Inflammatory macrophage treated with lipopolysaccharide for 1 hour (primary cell): ENCODE measurements at regions not wholly inside any gene's neighbourhood (a gene's known extent, or its start where the extent isn't known, plus 50 kb on each side); places are given as distances from the start of the nearest gene placed in this dataset.
"Not testable (repeated sequence)": the region's sequence is repeated elsewhere in the genome, so short reads cannot be mapped to it uniquely, and the experiment has no call there.

ENCODE experiments used
- DNase-seq, 2 donors: peaks; one replicate each; pipeline ENCODE4 v3.0.0-alpha.2; 2020 to 2022

DNA sequence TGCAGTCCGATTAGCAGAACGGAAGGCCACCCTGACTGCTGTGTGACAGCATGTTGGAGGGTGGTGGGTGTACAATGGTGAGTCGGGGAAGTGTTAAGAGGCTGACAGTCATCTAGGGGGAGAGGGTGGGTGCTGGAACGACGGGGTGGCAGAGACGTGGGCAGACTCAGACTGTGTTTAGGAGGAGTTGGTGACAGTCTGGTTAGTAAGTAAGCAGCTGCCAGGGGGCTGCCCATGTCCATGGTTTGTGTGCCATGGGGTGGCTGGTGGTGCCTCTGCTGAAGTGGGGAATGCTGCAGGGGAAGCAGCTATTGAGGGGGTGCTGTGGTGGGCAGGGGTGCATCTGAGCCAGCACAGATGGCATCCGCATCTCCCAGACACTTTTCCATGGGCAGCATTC is 51.3 kb upstream of the BOD1 start:
- no peak for DNase-seq

DNA sequence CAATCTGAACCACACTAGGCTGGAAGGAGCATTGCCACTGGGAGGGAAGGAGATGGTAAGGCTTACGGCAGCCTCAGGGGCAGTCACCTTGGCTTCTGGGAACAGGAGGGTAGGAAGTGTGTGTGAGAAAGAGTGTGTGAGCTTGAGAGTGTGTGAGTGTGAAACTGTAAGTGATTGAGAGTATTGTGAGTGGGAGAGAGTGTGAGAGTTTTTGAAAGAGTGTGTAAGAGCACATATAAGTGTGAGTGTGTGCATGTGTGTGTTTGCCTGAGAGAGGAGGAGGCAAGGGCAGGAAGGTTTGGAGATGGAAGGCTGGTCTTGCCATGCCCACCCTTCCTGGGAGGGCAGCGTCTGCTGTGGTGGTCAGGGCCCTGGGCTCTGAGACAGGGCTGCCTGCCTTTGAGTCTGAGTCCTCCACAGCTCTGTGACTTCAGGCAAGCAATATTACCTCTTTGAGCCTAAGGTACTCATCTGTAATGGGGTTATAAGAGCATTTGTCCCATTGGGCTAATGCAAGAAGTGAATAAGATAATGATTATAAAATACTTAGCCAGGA is 51.9 kb upstream of the BOD1 start:
- no peak for DNase-seq

DNA sequence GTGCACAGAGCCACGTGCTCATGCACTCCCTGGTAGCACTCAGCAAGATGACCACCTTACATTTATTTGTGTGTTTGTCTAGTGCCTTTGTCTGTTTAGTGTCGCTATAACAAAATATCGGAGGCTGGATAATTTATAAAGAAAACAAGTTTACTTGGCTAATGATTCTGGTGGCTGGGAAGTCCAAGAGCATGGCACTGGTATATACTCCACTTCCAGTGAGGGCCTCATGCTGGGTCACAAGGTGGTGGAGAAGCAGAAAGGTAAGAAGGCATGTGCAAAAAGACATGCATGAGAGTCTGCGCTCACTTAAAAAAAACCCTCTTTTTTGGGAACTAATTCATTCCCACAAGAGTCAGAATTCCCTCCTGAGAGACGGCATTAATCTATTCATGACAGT is 52.5 kb upstream of the BOD1 start:
- no peak for DNase-seq

DNA sequence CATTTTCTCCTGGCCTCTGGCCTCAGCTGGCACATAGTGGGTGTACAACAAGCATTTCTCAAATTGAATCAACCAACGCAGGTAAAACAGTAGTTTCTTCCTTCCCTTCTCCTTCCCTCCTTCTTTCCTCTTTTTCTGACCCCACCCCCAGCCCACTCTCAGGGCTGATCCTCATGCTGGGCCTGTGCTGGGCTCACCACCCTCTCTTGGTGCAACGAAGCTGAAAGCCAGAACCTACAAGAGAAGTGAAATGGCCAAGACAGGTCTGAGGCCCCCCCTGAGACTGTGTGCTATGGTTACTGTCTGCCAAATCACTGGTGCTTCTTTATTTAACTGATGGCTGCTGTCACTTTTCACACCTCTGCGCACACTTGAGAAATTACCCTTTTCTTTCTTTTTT is 53.0 kb upstream of the BOD1 start:
- no peak for DNase-seq

DNA sequence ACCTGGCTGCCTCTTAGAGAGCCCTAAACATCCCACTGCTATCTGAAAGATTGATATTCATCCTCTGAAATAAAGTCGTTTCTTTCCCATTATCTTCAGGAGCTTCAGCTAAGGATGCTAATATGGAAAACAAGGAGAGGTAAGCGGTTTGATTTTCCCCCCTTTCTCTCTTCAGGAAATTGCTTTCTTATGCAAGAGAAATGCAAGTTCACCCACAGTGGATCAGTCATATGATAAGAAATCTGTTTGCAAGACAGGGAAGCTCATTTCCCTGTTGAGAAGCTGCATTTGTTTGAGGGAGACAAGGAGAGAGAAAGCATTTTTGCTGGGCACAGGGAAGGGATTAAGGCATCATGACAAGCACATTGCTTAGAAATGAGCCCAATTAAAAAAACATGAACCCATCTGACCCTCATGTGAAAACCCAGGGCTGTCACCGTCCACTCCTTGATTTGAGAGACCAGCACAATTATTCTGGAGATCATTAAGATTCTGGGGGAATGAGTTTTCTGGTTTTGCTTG is 53.7 kb upstream of the BOD1 start:
- DNase-seq = peak; percentile 42 to 64

DNA sequence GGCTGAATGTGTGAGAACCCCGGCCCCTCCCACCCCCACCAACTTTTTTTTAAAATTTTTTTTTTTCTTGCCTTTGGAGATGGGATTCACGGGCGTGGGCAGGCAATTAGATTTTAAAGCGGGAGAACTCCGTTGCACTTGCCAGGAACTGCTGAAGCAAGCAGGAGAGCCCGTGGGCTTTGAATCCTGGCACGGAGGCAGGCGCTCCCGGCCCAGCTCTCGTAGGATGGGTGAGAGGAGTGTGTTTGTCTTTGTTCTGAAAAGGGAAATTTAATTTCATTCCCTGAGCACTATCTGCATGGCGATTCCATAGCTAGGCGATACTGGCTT is 54.3 kb upstream of the BOD1 start:
- DNase-seq = no peak

DNA sequence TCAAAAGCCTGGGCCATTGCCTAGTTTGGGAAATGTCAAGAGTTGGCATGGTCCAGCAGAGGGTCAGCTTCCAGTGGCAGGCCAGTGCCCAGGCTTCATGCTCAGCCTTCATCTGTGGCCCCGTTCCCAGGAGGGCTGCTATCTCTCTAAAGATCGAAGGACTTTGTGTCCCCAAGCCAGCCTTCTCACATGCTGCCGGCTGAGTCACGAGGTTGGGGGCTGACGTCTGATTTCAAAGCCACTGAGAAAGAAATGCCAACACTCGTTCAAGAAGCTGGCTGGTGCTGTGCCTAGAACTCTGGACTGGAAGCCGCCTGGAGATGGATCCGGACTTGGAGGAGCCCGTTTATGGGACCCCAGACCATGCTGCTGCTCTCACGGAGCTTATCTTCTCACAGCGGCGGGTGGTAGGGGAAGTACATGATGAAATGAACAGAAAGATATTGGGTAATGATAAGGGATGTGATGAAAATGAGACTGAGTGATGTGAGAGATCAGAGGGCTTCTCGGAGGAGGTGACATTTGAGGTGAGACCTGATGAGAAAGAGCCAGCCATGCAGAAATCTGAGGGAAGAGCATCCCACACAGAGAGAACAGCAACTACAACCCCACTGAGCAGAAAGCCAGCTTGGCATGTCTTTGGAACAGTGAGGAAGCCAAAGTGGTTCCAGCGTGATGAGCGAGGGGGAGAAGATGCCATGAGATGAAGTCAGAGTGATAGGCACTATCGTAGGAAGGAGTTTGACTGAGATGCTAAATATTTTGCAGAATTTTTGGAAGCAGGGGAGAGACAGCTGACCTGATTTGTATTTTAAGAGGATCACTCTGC is 54.9 kb upstream of the BOD1 start:
- peak in 1 of 2 donors; percentile 33 for DNase-seq

DNA sequence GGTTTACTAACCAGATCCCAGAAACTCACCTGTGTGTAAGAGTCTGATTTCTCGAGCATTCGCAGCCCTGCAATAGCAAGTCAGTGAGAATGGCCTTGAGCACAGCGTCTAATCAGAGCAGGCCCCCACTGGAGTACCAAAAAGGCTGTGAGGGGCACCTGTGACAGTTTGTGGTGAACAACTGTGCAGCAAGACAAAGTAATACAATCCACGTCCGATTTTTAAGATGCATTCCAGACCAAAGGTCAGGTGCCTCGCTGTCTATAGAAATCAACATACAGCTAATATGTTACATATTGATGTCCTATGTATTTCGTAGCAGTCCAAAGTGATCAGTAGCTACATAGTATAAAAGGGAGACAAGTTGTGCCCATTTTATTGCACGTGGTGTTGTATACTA is 55.7 kb upstream of the BOD1 start:
- DNase-seq = no peak

DNA sequence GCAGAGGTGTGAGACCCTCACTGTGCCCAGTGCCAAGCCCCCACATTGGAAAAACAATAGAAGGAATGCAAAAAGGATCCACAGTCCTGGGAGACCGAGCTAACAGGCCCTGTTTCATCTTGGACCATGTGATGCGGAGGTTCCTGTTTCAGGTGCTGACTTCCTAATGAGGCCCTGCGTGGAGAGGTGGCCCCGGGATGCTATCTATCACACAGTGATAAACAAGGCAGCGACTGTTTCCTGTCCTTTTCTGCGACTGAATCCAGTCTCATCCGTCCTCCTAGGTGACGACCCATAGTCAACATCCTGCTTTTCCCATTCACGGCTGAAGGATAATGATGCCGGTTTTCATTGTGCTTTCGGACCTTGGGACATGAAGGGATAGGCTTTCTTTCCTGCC is 56.4 kb upstream of the BOD1 start:
- no peak for DNase-seq

DNA sequence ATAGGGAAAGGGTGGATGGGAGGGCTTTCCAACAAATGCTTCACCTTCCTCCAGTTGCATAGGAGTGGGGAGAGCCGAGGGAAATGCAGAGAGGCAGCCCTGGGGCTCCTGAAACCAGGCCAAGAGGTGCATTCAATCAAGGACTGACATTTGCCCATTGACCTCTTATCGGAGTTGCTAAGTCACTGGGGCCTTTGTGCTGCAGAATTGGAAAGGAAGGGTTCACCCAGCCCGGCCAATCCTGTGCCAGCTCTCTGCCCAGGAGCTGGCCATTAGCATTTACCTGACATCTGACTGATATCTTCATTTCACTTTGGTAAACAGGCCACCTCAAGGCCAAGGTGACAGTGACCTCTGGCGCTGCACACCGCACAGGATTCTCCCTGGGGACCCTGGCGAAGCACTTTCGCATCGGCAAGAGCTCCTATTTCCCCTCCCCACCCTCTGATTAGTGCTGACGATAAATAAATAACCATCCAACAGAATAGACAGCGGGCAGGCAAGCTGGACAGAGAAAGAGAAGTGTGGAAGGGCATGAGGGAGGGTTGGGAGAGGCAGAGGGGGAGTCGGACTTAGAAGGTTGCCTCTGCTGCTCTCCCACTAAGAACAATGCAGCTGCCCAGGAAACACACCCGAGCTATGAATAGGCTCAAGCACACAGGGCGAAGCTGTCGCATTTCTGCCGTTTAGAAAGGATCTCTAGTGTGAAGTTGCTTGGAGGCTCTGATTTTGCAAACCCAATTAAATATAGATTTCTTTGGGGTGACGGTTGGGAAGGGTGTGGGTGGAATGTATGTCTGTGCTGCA is 57.0 kb upstream of the BOD1 start:
- DNase-seq = no peak

DNA sequence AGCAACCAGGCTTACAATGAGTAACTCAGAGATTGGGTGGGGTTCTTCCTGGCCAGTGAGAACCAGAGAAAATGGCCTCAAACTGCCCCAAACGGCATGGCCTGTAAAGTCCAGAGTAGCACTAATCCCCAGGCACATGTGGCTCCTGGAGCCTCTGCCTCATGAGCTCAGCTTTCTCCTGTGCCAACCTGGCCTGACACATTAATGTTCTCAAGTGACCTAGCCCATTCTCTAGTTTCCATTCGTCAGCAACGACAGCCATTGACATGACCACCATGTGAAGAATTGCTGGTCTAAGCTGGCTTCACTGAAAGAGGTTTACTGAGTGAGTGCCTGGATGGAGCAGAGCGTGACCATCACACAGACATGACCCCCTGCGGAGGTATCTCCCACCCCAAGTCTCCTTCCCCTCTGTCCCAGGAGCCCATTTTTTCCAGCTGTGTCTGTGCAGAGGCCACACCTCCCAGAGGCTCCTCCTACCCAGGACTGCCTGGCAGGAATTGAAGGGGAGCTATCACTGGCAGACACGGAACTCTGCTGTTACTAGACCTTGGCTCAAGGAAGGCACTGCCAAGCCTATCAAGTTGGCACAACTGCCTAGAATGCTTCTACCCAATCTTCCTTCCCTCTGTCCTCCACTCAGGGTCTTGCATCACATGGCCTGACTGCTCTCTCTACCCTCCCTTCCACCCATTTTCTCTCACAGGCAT is 59.0 kb upstream of the BOD1 start:
- no peak for DNase-seq

DNA sequence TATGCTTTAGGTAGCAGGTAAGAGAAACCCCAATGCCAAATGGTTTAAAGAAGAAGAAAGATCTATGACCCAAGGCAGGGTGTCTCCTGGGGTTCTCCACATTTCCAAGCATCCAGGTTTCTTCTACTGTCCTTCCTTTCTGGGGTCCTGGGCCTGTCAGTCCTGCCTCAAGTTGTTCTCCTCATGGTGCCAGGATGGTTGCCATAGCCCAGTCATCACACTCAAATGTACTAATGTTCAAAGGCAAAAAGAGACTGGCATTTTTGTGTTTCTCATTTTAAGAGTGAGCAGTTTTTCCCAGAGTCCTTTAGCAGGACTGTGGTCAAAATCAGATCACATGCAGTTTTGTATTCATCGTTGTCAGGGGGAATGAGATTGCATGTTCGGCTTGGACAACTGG is 59.9 kb upstream of the BOD1 start:
- no peak for DNase-seq

DNA sequence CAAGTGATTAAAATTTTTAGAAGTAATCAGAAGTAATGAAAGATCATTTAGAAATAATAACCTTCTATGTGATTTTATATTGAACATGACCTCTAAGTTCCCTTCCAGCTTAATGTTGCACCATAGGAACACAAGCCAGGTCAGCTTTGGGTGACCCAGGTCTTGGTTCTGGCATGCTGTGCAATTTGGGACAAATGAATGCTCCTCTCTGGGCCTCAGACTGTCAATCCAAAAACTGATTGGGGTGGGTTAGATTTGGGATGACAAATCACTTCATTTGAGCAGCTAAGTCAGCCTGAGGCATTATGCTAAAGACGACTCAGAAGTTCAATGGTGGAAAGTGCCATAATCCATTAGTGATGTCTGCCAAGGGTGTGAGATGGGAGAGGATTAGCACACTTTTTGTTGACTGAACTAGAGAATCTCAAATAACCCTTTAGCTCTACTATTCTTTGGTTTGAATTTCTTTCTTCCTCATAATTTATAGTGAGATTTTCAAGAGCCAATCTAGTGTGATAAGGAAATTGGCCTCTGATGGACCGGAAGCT is 60.7 kb upstream of the BOD1 start:
- no peak for DNase-seq

DNA sequence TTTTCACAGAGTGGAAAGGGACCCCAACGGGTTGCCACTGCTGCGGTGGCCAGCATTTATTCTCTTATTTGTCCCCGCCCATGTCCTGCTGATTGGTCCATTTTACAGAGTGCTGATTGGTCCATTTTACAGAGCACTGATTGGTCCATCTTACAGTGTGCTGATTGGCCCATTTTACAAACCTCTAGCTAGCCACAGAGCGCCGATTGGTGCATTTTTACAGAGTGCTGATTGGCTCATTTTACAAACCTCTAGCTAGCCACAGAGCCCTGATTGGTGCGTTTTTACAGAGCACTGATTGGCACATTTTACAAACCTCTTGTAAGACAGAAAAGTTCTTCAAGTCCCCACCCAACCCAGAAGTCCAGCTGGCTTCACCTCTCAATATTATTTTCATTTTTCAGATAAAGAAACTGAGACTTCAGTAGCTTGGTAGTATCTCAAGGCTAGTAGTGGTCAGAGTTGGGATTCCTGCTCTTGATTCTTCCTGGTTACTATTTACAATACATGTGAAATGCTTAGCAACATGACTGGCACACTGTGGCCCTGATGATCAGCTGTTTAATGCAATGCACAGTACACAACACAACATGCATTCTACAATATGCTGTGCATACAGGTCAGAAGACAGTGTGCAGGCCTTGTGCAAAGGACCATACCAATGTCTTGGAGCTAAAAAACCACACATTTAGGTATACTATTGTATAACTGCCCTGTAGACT is 63.6 kb upstream of the BOD1 start:
- DNase-seq = peak in 1 of 2 donors; percentile 49

DNA sequence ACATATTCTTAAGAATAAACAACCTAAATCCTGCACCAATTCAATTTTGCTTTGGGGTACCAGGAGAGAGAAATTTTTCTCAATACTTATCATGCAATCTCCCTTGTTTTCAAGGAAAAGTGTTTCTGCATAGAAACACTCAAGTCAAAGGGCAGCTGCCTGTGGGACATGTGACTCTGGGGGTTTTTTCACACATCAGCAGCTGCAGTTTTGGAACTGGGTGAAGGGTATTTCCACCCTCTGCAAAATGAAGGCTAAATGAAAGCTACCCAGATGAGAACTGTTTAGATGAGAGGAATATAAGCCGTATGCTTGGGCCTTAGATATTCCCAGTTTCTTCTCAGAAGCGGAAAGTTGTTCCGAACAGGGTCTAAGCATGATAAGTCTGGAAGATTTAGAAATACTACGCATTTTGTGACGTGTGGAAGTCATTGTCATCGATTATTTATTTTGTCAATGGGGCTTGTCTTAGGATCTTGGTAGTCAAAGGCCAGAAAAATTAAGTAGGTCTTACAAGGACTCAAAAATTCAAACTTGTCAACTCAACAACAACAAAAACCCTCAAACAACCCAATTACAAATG is 64.3 kb upstream of the BOD1 start:
- DNase-seq = peak; percentile 45 to 74

DNA sequence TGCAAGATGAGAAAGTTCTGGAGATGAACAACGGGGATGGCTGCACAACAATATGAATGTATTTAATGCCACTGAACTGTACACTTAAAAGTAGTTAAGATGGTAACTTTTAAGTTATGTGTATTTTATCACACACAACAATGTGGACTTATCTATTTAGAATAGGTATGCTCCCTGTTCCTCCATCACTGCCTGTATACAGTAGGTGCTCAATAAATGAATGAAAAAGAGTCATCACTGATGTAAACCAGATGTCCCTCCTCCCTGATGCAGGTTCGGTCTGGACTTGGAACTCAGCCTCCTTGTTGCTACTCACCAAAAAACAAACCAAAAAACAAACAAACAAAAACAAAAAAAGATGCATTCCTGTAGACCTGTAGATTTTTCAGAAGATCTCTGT is 65.9 kb upstream of the BOD1 start:
- no peak for DNase-seq

DNA sequence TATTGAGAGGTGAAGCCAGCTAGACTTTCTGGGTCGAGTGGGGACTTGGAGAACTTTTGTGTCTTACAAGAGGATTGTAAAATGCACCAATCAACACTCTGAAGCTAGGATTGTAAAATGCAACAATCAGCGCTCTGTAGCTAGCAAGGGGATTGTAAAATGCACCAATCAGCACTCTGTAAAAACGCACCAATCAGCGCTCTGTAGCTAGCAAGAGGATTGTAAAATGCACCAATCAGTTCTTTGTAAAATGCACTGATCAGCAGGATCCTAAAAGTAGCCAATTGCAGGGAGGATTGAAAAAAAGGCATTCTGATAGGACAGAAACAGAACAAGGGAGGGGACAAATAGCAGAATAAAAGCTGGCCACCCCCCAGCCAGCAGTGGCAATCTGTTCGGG is 68.1 kb upstream of the BOD1 start:
- not testable (repeated sequence) for DNase-seq

DNA sequence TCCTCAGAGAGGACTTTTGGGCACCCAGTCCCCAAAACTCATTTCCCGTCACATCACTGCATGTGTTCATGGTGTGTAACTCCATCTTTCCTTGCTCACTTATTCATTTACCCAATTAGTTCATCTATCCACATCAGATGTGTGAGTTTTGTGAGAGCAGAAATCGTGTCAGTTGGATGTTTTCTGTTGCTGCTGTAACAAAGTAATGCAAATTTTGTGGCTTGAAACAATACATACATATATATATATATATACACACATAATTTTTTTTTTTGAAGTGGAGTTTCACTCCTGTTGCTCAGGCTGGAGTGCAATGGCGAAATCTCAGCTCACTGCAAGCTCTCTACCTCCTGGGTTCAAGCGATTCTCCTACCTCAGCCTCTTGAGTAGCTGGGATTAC is 70.5 kb upstream of the BOD1 start:
- DNase-seq = no peak

DNA sequence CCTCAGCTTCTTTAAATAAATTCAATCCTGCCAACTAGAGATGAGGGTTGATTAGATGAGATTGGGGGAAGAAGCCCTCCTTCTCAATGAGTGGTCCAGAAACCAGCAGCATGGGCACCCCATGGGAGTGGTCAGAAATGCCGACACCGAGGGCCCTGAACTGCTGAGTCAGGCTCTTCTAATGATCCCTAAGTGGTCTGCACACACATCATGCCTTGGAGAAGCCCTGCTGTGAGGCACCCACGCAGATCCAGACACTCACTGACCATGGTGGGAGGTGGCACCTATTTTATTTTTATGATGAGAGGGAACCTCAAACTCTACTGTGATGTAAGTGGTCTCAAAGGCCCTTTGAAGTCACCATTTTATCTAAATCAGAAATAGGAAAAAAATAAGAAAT is 72.3 kb upstream of the BOD1 start:
- no peak for DNase-seq

DNA sequence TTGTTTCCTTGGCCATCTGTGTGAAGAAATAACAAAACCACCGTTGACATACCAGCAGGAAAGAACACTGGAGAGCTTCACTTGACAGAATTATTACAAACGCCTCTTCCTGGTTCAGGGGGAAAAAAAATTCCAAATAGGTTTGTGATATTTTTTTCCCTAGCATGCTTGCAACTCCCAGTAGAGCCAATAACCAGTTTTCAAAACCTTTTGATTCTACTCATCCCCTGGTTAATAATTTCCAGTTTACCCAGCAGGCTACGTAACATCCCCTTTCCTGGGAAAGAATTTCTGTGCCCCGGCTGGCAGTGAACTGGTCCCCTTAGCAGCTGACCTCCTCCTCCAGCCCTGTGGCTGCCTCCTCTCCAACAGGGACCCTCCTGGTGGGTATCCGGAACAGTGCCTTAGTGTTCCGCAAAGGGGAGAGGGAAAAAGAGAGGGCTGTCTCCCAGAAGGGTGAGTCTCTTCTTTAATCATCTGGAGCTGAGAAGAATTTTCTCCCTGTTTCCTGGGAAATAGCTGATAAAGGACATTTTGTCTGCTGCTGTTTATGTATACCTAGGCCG is 72.8 kb upstream of the BOD1 start:
- DNase-seq = no peak

DNA sequence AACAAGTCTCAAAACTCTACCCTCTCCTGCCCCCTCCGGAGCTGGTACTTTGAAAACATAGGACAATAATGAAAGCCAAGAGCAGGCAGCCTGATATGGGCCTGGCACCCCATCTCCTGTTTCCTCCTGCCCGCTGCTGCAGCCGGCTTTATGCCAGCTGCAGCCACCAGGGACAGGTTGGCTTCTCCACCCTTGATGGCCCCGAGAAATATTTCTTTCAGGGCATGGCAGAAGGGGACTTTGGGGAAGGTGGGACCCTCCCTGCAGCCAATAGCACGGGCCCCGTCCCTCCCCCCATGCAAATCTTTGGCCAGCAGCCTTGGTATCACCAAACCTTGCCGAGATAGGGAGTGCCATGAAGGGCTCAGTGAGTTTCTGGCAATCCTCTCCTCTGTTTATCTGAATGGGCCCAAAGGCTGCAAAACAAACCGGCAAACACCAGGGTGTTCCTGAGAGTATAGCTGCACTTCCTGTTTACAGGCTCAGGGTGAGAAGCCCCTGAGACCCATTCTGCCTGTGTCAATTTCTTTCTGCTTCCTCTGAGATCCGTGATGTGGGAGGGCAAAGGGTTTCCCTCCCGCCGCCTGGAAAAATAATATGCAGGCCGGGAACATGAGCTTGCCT is 73.4 kb upstream of the BOD1 start:
- no peak for DNase-seq
